VCaP (cell line): ENCODE measurements at regions not wholly inside any gene's neighbourhood (a gene's known extent, or its start where the extent isn't known, plus 50 kb on each side); places are given as distances from the start of the nearest gene placed in this dataset.

Source experiments
- H3K27ac ChIP-seq: fragments of 450-650 bp; 2 replicates; pipeline ENCODE4 v1.5.1; 2017
- CTCF ChIP-seq: fragments of 450-650 bp; conservative IDR thresholded peaks from 2 replicates; pipeline ENCODE4 v1.5.1; 2017; ENCODE audit warnings: mild to moderate bottlenecking, moderate library complexity

GRCh38 chr1:5402618-5403017, 589.6 kb downstream of the NPHP4 start:
- no peak for TF ChIP-seq CTCF

GRCh38 chr1:5399771-5400170, 592.5 kb downstream of the NPHP4 start:
- H3K27ac ChIP-seq, result no peak overlapping the region

More at GRCh38 chr1:5402618-5403017, 589.6 kb downstream of the NPHP4 start:
- no peak overlapping the region for H3K27ac ChIP-seq

GRCh38 chr1:5396593-5396992, 595.6 kb downstream of the NPHP4 start:
- TF ChIP-seq CTCF, result no peak
- no peak overlapping the region for H3K27ac ChIP-seq

More at GRCh38 chr1:5399771-5400170, 592.5 kb downstream of the NPHP4 start:
- no peak for TF ChIP-seq CTCF

GRCh38 chr1:5394111-5394510, 598.1 kb downstream of the NPHP4 start:
- no peak overlapping the region for H3K27ac ChIP-seq
- no peak; the same call in 1 of the 2 replicates for TF ChIP-seq CTCF

- no peak overlapping the region for H3K27ac ChIP-seq
- no peak for TF ChIP-seq CTCF
Observed at GRCh38 chr1:5393603-5394002, 598.6 kb downstream of the NPHP4 start.

GRCh38 chr1:5393146-5393545, 599.1 kb downstream of the NPHP4 start:
- no peak for TF ChIP-seq CTCF
- no peak overlapping the region for H3K27ac ChIP-seq

GRCh38 chr1:5391725-5392124, 600.5 kb downstream of the NPHP4 start:
- no peak overlapping the region for H3K27ac ChIP-seq
- TF ChIP-seq CTCF, result no peak

GRCh38 chr1:5390504-5390903, 601.7 kb downstream of the NPHP4 start:
- no peak overlapping the region for H3K27ac ChIP-seq
- TF ChIP-seq CTCF, result no peak
